Activated CD8-positive, alpha-beta memory T cell treated with anti-CD3 and anti-CD28 coated beads, Interleukin-2, amount 50 U/mL, for 48 hours (primary cell): ENCODE measurements at regions not wholly inside any gene's neighbourhood (a gene's known extent, or its start where the extent isn't known, plus 50 kb on each side); places are given as distances from the start of the nearest gene placed in this dataset.
"Not testable (repeated sequence)": the region's sequence is repeated elsewhere in the genome, so short reads cannot be mapped to it uniquely, and the experiment has no call there.

Source experiments
- DNase-seq: peaks from one replicate; pipeline ENCODE4 v3.0.0-alpha.2; 2020

- no peak for DNase-seq
Observed at GRCh38 chr3:162933656-162934055, 1437.0 kb downstream of the OTOL1 start.

GRCh38 chr3:162936706-162937105 is 1440.1 kb downstream of the OTOL1 start:
- DNase-seq = no peak

GRCh38 chr3:162938083-162938482 is 1441.5 kb downstream of the OTOL1 start:
- DNase-seq = no peak

GRCh38 chr3:162945626-162946025 is 1449.0 kb downstream of the OTOL1 start:
- no peak for DNase-seq

GRCh38 chr3:162956711-162957110 is 1460.1 kb downstream of the OTOL1 start:
- DNase-seq = no peak

- DNase-seq = no peak
Observed at GRCh38 chr3:162960269-162960668, 1463.7 kb downstream of the OTOL1 start.

GRCh38 chr3:162970292-162970691 is 1473.7 kb downstream of the OTOL1 start:
- no peak for DNase-seq

GRCh38 chr3:162971715-162972114 is 1475.1 kb downstream of the OTOL1 start:
- DNase-seq = no peak

- no peak for DNase-seq
Observed at GRCh38 chr3:162973428-162973917, 1476.9 kb downstream of the OTOL1 start.

- DNase-seq = no peak
Observed at GRCh38 chr3:162978136-162978535, 1481.5 kb downstream of the OTOL1 start.

GRCh38 chr3:162984746-162985145 is 1488.1 kb downstream of the OTOL1 start:
- no peak for DNase-seq

GRCh38 chr3:162987085-162987794 is 1490.6 kb downstream of the OTOL1 start:
- DNase-seq = not testable (repeated sequence)

GRCh38 chr3:162992741-162993140 is 1496.1 kb downstream of the OTOL1 start:
- DNase-seq = no peak

GRCh38 chr3:162994165-162994564 is 1497.6 kb downstream of the OTOL1 start:
- DNase-seq = no peak

GRCh38 chr3:162996368-162996767 is 1499.8 kb downstream of the OTOL1 start:
- DNase-seq = no peak

- no peak for DNase-seq
Observed at GRCh38 chr3:162998205-162998604, 1501.6 kb downstream of the OTOL1 start.

- no peak for DNase-seq
Observed at GRCh38 chr3:163011596-163011995, 1515.0 kb downstream of the OTOL1 start.

- DNase-seq = no peak
Observed at GRCh38 chr3:163016251-163016650, 1519.6 kb downstream of the OTOL1 start.

- no peak for DNase-seq
Observed at GRCh38 chr3:163018067-163018466, 1521.5 kb downstream of the OTOL1 start.

GRCh38 chr3:163018664-163019063 is 1522.1 kb downstream of the OTOL1 start:
- no peak for DNase-seq

GRCh38 chr3:163019260-163019659 is 1522.7 kb downstream of the OTOL1 start:
- DNase-seq = no peak

GRCh38 chr3:163033652-163034051 is 1537.0 kb downstream of the OTOL1 start:
- no peak for DNase-seq

- no peak for DNase-seq
Observed at GRCh38 chr3:163039636-163040035, 1543.0 kb downstream of the OTOL1 start.

- DNase-seq = no peak
Observed at GRCh38 chr3:163043074-163043473, 1546.5 kb downstream of the OTOL1 start.

- DNase-seq = no peak
Observed at GRCh38 chr3:163045945-163046344, 1549.3 kb downstream of the OTOL1 start.
